BLaER1 (cell line): ENCODE measurements at regions not wholly inside any gene's neighbourhood (a gene's known extent, or its start where the extent isn't known, plus 50 kb on each side); places are given as distances from the start of the nearest gene placed in this dataset.

Experiments
- H3K27ac ChIP-seq: shearing (Covaris generic); formaldehyde crosslinking; 2 replicates; pipeline ENCODE4 v1.8.1; 2022
- H3K27me3 ChIP-seq: shearing (Covaris generic); formaldehyde crosslinking; 2 replicates; pipeline ENCODE4 v1.8.1; 2022
- H3K36me3 ChIP-seq: shearing (Covaris generic); formaldehyde crosslinking; 2 replicates; pipeline ENCODE4 v1.8.1; 2022
- H3K4me1 ChIP-seq: shearing (Covaris generic); formaldehyde crosslinking; 2 replicates; pipeline ENCODE4 v1.8.1; 2022
- H3K4me2 ChIP-seq: shearing (Covaris generic); formaldehyde crosslinking; 2 replicates; pipeline ENCODE4 v1.8.1; 2022
- H3K4me3 ChIP-seq: shearing (Covaris generic); formaldehyde crosslinking; 2 replicates; pipeline ENCODE4 v1.8.1; 2022
- H3K9ac ChIP-seq: shearing (Covaris generic); formaldehyde crosslinking; 2 replicates; pipeline ENCODE4 v1.8.1; 2022
- H3K9me3 ChIP-seq: shearing (Covaris generic); formaldehyde crosslinking; 2 replicates; pipeline ENCODE4 v1.8.1; 2022
- H4K20me1 ChIP-seq: shearing (Covaris generic); formaldehyde crosslinking; 2 replicates; pipeline ENCODE4 v1.8.1; 2022
- Cebpa-rat ChIP-seq: shearing (Covaris generic); IDR thresholded peaks from 2 replicates; pipeline ENCODE4 v1.8.1; 2022

DNA sequence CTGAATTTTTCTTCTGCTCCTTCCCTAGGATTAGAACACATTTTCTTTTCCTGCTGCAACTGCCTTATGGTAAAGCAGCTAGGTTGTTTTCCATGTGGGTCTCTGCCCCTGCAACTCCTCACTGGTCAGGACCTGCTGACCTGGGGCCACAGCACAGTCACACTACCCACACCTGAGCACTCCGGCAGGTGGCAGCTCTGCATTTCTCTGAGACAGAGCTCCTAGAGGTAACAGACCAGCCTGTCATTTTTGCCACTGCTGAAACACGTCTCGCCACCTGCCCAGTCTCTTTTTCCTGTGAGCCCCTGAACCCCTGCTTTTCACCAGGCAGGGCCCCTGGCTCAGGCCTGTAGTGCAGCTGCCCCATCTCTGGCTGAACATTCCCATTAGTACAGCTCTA, 609.6 kb downstream of the HINT1 start:
- H3K36me3 ChIP-seq: no peaks in the 10 kb centered on the region
- no peak overlapping the region for H3K27ac ChIP-seq
- H3K27me3 ChIP-seq: no peaks in the 10 kb centered on the region
- no peak for TF ChIP-seq Cebpa-rat
- peaks cover 3% of the 10 kb centered on the region; the same call in 1 of the 2 replicates for H3K9me3 ChIP-seq
- H3K4me3 ChIP-seq: no peak overlapping the region
- no peak overlapping the region for H3K4me2 ChIP-seq
- H3K9ac ChIP-seq: no peak overlapping the region
- no peaks in the 10 kb centered on the region for H4K20me1 ChIP-seq
- H3K4me1 ChIP-seq: no peaks in the 10 kb centered on the region

DNA sequence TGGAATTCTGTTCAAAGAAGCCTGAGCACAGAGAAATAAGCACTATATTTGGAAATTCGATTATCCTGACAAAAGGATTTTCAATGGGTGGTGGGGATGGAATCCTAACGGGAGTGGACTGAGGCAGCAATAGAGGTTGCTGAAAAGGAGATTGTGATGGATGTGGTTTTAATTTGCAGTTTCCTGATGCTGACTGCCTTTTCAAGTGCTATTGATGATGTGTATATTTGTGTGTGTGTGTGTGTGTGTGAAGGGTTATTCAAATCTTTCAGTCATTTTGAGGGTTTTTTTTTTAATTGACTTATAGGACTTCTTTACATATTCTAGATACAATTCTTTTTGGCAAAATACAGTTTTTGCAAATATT, 614.5 kb downstream of the HINT1 start:
- Histone ChIP-seq H3K27ac (no peak overlapping the region), H3K4me1 (no peaks in the 10 kb centered on the region), H3K36me3 (no peaks in the 10 kb centered on the region), H3K4me2 (no peak overlapping the region), H3K27me3 (no peaks in the 10 kb centered on the region), H4K20me1 (no peaks in the 10 kb centered on the region), H3K9ac (no peak overlapping the region), H3K9me3 (no peaks in the 10 kb centered on the region), H3K4me3 (no peak overlapping the region)
- TF ChIP-seq Cebpa-rat: no peak

DNA sequence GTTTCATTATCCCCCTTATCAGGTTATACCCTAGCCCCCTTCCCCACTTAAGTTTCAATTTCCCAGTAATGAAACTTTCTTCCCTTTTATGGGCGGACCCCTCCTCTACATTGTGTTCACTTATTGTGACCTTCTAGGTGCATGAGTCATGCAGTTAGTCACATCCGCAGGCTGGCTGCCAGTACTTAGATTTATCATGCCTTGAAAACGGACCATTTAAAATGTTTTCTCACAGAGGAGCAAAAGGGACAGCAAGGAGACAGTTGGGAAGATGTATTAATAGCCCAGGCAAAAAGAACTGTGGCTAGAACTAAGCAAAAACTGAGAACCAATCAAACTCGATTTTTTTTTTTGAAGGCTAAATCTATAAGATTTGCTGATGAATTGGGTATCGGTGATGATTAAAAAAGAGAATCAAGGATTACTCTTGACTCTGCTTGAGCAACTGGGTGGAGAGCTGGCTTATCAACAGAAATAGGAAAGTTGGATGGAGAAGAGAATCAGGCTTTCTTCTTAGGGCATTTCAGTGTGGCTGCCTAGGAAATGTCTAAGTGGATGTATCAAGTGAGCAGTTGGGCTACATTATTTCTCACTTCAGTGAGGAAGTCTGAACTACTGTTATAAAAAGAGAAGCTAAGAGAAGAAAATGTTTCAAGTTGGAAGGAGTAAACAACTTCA, 615.0 kb downstream of the HINT1 start:
- TF ChIP-seq Cebpa-rat: no peak
- Histone ChIP-seq H3K4me3 (no peak overlapping the region), H3K4me2 (no peak overlapping the region), H3K9me3 (no peaks in the 10 kb centered on the region), H3K4me1 (no peaks in the 10 kb centered on the region), H3K36me3 (no peaks in the 10 kb centered on the region), H3K27ac (no peak overlapping the region), H4K20me1 (no peaks in the 10 kb centered on the region), H3K27me3 (no peaks in the 10 kb centered on the region), H3K9ac (no peak overlapping the region)

DNA sequence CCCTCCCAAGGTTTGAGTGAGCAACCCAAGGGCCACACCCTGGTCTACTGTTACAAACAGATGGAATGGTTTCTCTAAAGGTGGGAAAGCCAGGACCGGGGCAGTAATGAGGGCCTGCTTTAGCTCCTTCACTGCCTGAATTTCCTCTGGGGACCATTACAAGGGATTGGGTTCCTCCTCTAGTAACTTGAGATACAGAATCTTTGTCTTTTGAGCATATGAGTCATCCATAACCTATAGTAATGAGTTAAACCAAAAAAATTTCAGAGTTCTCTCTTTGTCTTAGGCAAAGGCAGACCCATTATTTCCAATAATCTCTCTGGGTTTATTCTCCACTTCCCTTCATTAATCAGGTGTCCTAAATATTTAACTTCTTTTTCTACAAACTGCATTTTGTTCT, 618.8 kb downstream of the HINT1 start:
- H3K36me3 ChIP-seq: no peaks in the 10 kb centered on the region
- no peak overlapping the region for H3K4me3 ChIP-seq
- no peaks in the 10 kb centered on the region for H3K27me3 ChIP-seq
- H4K20me1 ChIP-seq: no peaks in the 10 kb centered on the region
- H3K9me3 ChIP-seq: no peaks in the 10 kb centered on the region
- no peak for TF ChIP-seq Cebpa-rat
- H3K4me2 ChIP-seq: no peak overlapping the region
- no peak overlapping the region for H3K9ac ChIP-seq
- H3K4me1 ChIP-seq: no peaks in the 10 kb centered on the region
- H3K27ac ChIP-seq: no peak overlapping the region

DNA sequence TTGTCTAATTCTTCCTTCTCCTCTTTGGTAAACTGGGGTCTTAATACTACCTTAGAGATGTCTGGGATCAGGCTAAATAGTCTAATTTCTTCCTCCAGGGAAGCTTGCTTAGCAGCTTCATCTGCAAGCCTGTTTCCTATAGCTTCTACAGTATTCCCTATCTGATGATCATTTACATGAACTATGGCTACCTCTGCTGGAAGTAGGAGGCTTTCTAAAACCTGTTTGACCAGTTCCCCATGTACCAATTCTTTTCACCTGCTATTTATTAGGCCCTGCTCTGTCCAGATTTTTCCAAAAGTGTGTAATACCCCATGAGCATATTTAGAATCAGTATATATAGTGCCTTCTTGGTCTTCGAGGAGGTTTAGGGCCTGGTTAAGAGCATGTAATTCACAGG, 619.8 kb downstream of the HINT1 start:
- H3K9me3 ChIP-seq: no peaks in the 10 kb centered on the region
- no peak overlapping the region for H3K4me3 ChIP-seq
- no peak overlapping the region for H3K9ac ChIP-seq
- H3K4me2 ChIP-seq: no peak overlapping the region
- no peaks in the 10 kb centered on the region for H4K20me1 ChIP-seq
- H3K4me1 ChIP-seq: no peaks in the 10 kb centered on the region
- no peak overlapping the region for H3K27ac ChIP-seq
- no peaks in the 10 kb centered on the region for H3K36me3 ChIP-seq
- no peak for TF ChIP-seq Cebpa-rat
- H3K27me3 ChIP-seq: no peaks in the 10 kb centered on the region

DNA sequence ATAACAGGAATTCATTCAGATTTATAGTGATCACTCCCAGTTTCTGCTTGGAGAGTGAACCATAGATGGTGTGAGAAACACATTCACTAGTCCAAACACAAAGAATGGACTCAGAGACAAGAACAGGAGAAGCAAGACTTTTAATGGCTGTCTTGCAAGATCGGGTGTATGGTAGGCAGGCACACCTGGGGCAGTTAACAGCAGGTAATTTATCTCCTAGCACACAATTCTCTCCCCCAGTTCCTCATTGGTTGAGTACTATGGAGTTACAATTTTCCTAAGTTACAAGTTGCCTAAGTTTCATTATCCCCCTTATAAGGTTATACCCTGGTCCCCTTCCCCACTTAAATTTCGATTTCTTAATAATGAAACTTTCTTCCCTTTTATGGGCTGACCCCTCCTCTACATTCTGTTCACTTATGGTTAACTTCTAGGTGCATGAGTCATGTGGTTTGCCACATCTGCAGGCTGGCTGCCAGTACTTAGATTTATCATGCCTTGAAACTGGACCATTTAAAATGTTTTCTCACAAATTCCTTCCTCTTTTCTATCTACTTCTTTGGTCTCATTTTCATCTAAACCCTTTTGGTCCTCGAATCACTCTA, 623.3 kb downstream of the HINT1 start:
- Histone ChIP-seq H4K20me1 (no peaks in the 10 kb centered on the region), H3K27me3 (no peaks in the 10 kb centered on the region), H3K4me3 (no peak overlapping the region), H3K9ac (no peak overlapping the region), H3K36me3 (no peaks in the 10 kb centered on the region), H3K4me1 (no peaks in the 10 kb centered on the region), H3K9me3 (no peaks in the 10 kb centered on the region), H3K4me2 (no peak overlapping the region), H3K27ac (no peak overlapping the region)
- TF ChIP-seq Cebpa-rat: no peak

DNA sequence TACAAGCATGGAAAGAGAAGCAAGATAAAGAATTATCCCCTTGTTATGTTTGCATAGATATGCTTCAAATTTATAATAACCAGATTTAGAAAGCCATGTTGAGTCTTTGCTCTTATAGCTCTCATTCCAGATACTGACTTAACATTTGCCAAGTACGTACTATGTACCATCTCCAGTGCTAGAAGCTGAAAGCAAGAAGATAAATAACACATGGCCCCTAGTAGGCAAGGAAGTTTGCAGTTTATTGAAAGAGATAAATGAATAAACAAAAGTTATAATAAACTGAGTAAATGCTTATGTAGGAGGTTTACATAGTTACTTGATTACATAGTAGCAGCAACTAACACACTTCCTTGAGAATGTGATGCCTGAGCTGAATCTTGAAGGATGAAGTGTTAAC, 628.4 kb downstream of the HINT1 start:
- no peaks in the 10 kb centered on the region for H3K9me3 ChIP-seq
- no peak overlapping the region for H3K4me2 ChIP-seq
- no peak for TF ChIP-seq Cebpa-rat
- no peaks in the 10 kb centered on the region for H3K27me3 ChIP-seq
- H3K4me3 ChIP-seq: no peak overlapping the region
- no peak overlapping the region for H3K27ac ChIP-seq
- no peaks in the 10 kb centered on the region for H4K20me1 ChIP-seq
- no peaks in the 10 kb centered on the region for H3K36me3 ChIP-seq
- H3K4me1 ChIP-seq: no peaks in the 10 kb centered on the region
- H3K9ac ChIP-seq: no peak overlapping the region

DNA sequence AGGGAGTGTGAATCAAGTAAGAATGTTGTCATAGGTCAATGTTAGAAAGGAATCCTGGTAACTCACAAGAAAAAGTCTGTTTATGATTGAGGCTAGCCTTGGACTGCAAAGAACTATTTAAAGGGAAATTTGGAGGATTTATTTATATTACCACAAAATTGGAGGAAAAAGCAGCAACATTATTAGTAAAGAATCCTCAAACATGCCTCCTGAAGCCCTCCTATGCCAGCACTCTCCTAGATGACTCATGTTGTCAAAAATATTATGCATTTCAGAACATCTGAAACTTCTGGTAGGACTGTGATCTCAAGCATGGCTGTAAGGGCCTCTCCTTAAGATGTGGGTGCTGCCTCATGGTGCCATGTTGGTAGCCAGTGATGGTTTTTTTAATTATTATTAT, 628.5 kb downstream of the CHSY3 start:
- H3K9me3 ChIP-seq: no peaks in the 10 kb centered on the region
- no peak overlapping the region for H3K9ac ChIP-seq
- no peak overlapping the region for H3K4me2 ChIP-seq
- no peaks in the 10 kb centered on the region for H3K36me3 ChIP-seq
- no peaks in the 10 kb centered on the region for H4K20me1 ChIP-seq
- H3K4me1 ChIP-seq: no peaks in the 10 kb centered on the region
- H3K4me3 ChIP-seq: no peak overlapping the region
- no peaks in the 10 kb centered on the region for H3K27me3 ChIP-seq
- no peak for TF ChIP-seq Cebpa-rat
- H3K27ac ChIP-seq: no peak overlapping the region

DNA sequence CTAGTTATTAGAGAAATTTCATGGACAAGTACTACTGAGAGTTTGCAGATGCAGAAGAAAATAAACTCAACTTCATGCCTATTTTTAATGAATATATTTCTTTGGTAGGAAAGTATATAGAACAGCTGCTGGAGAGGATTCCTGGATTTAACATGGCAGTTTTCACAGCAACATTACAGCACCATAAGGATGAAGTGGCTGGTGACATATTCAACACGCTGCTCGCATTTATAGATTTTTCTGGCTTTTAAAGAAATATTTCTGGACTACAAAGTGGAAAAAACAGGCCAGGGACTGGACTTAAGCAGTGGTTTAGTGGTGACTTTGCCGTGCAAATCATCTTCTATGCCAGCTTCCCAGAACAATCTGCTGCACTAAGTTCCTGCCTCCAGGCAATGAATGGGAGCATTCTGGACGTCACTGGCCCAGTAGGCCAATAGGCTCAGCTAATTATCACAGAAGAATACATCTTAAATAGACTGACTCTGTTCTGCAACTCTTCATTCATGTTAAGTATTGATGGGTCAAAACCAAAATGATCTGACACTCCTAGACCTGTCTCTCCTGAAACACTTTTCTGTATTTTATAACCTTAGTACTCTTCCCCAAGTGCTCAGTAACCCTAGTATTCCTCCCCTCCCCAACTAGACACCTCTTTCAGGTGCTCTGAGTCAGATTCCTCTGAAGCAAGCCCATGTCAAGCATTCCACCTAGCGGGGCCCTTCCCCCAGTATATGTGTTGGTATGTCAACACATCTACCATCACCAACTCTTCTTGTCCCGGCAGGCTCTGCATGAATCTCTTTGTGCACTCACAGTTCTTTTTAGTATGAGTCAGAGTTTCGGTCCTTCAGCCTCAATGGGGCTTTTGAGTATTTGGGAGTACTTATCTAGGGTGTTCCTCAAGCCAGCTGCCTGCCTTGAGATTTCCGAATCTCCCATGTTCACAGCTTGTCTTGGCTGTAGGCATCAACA, 625.5 kb downstream of the CHSY3 start:
- no peak for TF ChIP-seq Cebpa-rat
- no peak overlapping the region for H3K4me2 ChIP-seq
- H3K27me3 ChIP-seq: no peaks in the 10 kb centered on the region

DNA sequence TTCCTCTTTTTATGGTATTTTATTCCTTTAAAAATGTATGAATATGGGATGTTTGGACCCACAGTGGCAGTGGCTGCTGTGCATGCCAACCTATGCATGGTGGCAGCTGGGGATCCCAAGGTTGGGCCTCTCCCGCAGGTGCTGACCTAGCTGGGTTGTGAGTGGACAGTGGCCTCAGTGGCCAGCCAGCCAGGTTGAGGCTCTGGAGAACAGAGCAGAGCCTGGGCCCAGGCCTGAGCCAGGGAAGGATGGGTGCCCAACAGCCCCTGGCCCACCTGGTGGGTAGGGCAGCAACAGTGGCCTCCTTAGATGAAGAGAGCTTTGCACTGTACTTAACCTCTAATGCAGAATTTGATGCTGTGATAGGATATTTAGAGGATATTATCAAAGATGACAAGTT, 624.8 kb downstream of the CHSY3 start:
- H3K4me2 ChIP-seq: no peak overlapping the region
- no peaks in the 10 kb centered on the region for H3K4me1 ChIP-seq
- no peak overlapping the region for H3K9ac ChIP-seq
- no peak overlapping the region for H3K27ac ChIP-seq
- no peak for TF ChIP-seq Cebpa-rat
- no peaks in the 10 kb centered on the region for H3K36me3 ChIP-seq
- no peak overlapping the region for H3K4me3 ChIP-seq
- no peaks in the 10 kb centered on the region for H3K9me3 ChIP-seq
- no peaks in the 10 kb centered on the region for H3K27me3 ChIP-seq
- no peaks in the 10 kb centered on the region for H4K20me1 ChIP-seq

More for the DNA sequence above, 625.5 kb downstream of the CHSY3 start:
- no peaks in the 10 kb centered on the region for H3K4me1 ChIP-seq
- H3K4me3 ChIP-seq: no peak overlapping the region
- H3K9ac ChIP-seq: no peak overlapping the region
- no peaks in the 10 kb centered on the region for H3K9me3 ChIP-seq
- H3K36me3 ChIP-seq: no peaks in the 10 kb centered on the region
- no peak overlapping the region for H3K27ac ChIP-seq
- no peaks in the 10 kb centered on the region for H4K20me1 ChIP-seq
